Naive thymus-derived CD4-positive, alpha-beta T cell (primary cell): ENCODE measurements at regions not wholly inside any gene's neighbourhood (a gene's known extent, or its start where the extent isn't known, plus 50 kb on each side); places are given as distances from the start of the nearest gene placed in this dataset.

Source experiments
- ATAC-seq: fragments of 150-1000 bp; cut with Tn5 transposase; 2 replicates; pipeline ENCODE4 v1.10.0; 2021; ENCODE audit warnings: mild to moderate bottlenecking, moderate library complexity
- CTCF ChIA-PET: fragments of 350-600 bp; sonication (Branson Sonifier 250); formaldehyde crosslinking; loops from one replicate; lab custom pipeline; 2021; ENCODE audit warnings: antibody characterized with exemption; lab: Charles Lee
- POLR2A ChIA-PET: fragments of 350-600 bp; sonication (Branson Sonifier 250); formaldehyde crosslinking; loops from one replicate; lab custom pipeline; 2021; ENCODE audit warnings: antibody characterized with exemption, inconsistent platforms; lab: Charles Lee
- DNase-seq, 9 donors: peaks; one replicate each; pipeline versions ENCODE4 v3.0.0 to v3.0.0-alpha.2; 2020 to 2022; ENCODE audit warnings: mixed read lengths in 1 of 9
- H3K27ac ChIP-seq: one replicate; pipeline ENCODE4 v1.7.0; 2013; ENCODE audit warnings: mild to moderate bottlenecking, low read depth, low read length, moderate library complexity
- H3K27me3 ChIP-seq, 2 donors: one replicate each; pipeline ENCODE4 v1.7.0; 2013; ENCODE audit warnings: low read length in 2 of 2, mild to moderate bottlenecking in 2 of 2, moderate library complexity in 2 of 2; ENCODE audit not compliant: control insufficient read depth in 2 of 2, insufficient read depth in 2 of 2
- H3K36me3 ChIP-seq, 3 experiments: 1 replicate in 2 of 3; 2 replicates in 1 of 3; pipeline ENCODE4 v1.7.0; 2013; ENCODE audit warnings: low read length in 3 of 3, mild to moderate bottlenecking in 3 of 3, moderate library complexity in 1 of 3; ENCODE audit not compliant: insufficient read depth in 3 of 3, control insufficient read depth in 2 of 3
- H3K4me1 ChIP-seq, 2 donors: one replicate each; pipeline ENCODE4 v1.7.0; 2013; ENCODE audit warnings: low read length in 2 of 2, mild to moderate bottlenecking in 2 of 2, moderate library complexity in 1 of 2; ENCODE audit not compliant: control insufficient read depth in 2 of 2, insufficient read depth in 2 of 2
- H3K4me3 ChIP-seq: 2 replicates; pipeline ENCODE4 v1.7.0; 2013; ENCODE audit warnings: mild to moderate bottlenecking, low read length
- H3K9me3 ChIP-seq, 3 experiments: 1 replicate in 2 of 3; 2 replicates in 1 of 3; pipeline ENCODE4 v1.7.0; 2013; ENCODE audit warnings: low read length in 3 of 3; ENCODE audit not compliant: control insufficient read depth in 2 of 3
- H3K27ac Mint-ChIP-seq, 9 donors: one replicate each; pipeline ENCODE4 v1.8.0; 2020 to 2022; ENCODE audit warnings: mixed read lengths in 9 of 9, mild to moderate bottlenecking in 8 of 9, moderate library complexity in 5 of 9, inconsistent platforms in 2 of 9
- H3K27me3 Mint-ChIP-seq, 5 donors: one replicate each; pipeline ENCODE4 v1.8.0; 2021 to 2022; ENCODE audit warnings: mixed read lengths in 5 of 5, mild to moderate bottlenecking in 1 of 5
- H3K36me3 Mint-ChIP-seq, 5 donors: one replicate each; pipeline ENCODE4 v1.8.0; 2020 to 2022; ENCODE audit warnings: mixed read lengths in 5 of 5, mild to moderate bottlenecking in 3 of 5, inconsistent platforms in 1 of 5
- H3K4me1 Mint-ChIP-seq, 7 donors: one replicate each; pipeline ENCODE4 v1.8.0; 2020 to 2022; ENCODE audit warnings: mixed read lengths in 7 of 7, mild to moderate bottlenecking in 3 of 7, inconsistent platforms in 1 of 7
- H3K4me3 Mint-ChIP-seq, 10 donors: one replicate each; pipeline ENCODE4 v1.8.0; 2020 to 2022; ENCODE audit warnings: mild to moderate bottlenecking in 10 of 10, mixed read lengths in 10 of 10, moderate library complexity in 6 of 10, inconsistent platforms in 2 of 10
- H3K9me3 Mint-ChIP-seq, 11 donors: one replicate each; pipeline ENCODE4 v1.8.0; 2020 to 2022; ENCODE audit warnings: mixed read lengths in 11 of 11, mild to moderate bottlenecking in 4 of 11, inconsistent platforms in 1 of 11, moderate library complexity in 1 of 11
- intact Hi-C, 2 donors: fragments of 100-400 bp; cut with micrococcal nuclease; formaldehyde crosslinking; loops; one replicate each; pipeline ENCODE4 v1.15.1; 2023

GRCh38 chr3:43156812-43157455 is 51.1 kb upstream of the POMGNT2 start:
- H3K27me3 ChIP-seq = no peaks in the 10 kb centered on the region
- no peak overlapping the region for H3K4me3 ChIP-seq
- Mint-ChIP-seq H3K4me3 (no peak overlapping the region), H3K27ac (peak overlapping the region in 4 of 9 donors; percentile 3 to 46 (median 36)), H3K4me1 (peaks cover 9 to 27% (median 20%) of the 10 kb centered on the region in 7 donors), H3K9me3 (no peaks in the 10 kb centered on the region), H3K27me3 (peaks cover 0 to 14% (median 0%) of the 10 kb centered on the region in 5 donors), H3K36me3 (no peaks in the 10 kb centered on the region)
- POLR2A ChIA-PET = no interaction called here
- H3K36me3 ChIP-seq = no peaks in the 10 kb centered on the region
- intact Hi-C loops = no loop called here
- H3K4me1 ChIP-seq = peaks cover 0 to 14% of the 10 kb centered on the region in 2 donors
- ATAC-seq = no peak
- H3K27ac ChIP-seq = no peak overlapping the region
- CTCF ChIA-PET = interaction anchor here (0.8 to 1.8 kb wide), 3 partner anchors 195 to 346 kb away, joined by 3 to 4 read pairs (median 3); no protein-coding TSS in a partner anchor
- H3K9me3 ChIP-seq = no peaks in the 10 kb centered on the region
- DNase-seq = no peak

DNA sequence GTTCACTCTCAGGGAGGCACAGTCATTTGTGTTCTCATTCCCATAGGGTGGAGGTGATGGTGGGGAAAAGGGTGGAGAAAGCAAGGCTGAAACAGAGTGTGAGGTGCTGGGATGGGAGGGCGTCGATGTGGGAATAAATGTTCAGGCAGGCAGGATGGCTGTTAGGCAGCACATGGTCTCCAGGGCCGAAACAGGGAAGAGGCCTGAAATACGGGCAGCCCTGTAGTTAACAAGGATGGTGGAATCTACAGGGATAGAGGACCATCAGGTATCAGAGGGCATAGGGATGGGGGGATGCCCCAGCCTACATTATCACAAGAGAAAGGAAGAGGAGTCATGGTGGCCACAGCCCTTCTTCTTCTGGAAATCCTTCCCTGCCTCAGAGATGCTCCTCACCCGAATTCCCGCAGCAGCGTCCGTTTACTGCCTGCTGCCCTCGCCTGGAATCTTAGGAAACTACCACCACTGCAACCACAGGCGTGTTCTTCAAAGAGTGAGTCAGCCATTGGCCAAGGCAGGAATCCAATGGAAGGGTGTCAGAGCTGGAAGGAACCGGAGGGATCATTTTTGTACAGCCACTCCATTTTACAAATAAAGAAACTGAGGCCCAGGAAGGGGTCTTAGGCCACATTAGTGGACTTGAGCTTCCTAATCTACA is 49.7 kb upstream of the POMGNT2 start:
- POLR2A ChIA-PET = interaction anchor here (1.2 kb wide), 1 partner anchor 232 kb away, joined by 3 read pairs; no protein-coding TSS in a partner anchor
- CTCF ChIA-PET = interaction anchor here (0.8 to 1.8 kb wide), 3 partner anchors 60 to 347 kb away, joined by 3 to 4 read pairs (median 3); no protein-coding TSS in a partner anchor
- Histone ChIP-seq H3K27ac (no peak overlapping the region), H3K36me3 (no peaks in the 10 kb centered on the region), H3K4me3 (no peak overlapping the region), H3K9me3 (no peaks in the 10 kb centered on the region), H3K27me3 (no peaks in the 10 kb centered on the region), H3K4me1 (peaks cover 0 to 11% of the 10 kb centered on the region in 2 donors)
- peaks cover 0 to 25% (median 0%) of the 10 kb centered on the region in 5 donors for H3K27me3 Mint-ChIP-seq
- H3K4me1 Mint-ChIP-seq = peaks cover 8 to 25% (median 17%) of the 10 kb centered on the region in 7 donors
- peaks cover 0 to 2% (median 0%) of the 10 kb centered on the region in 11 donors for H3K9me3 Mint-ChIP-seq
- DNase-seq = no peak
- intact Hi-C loops = no loop called here
- peak overlapping the region in 6 of 9 donors; percentile 19 to 91 (median 66) for H3K27ac Mint-ChIP-seq
- peak overlapping the region in 3 of 10 donors; percentile 4 to 23 (median 12) for H3K4me3 Mint-ChIP-seq
- no peak for ATAC-seq
- H3K36me3 Mint-ChIP-seq = no peaks in the 10 kb centered on the region
